K562 (cell line): ENCODE measurements at regions not wholly inside any gene's neighbourhood (a gene's known extent, or its start where the extent isn't known, plus 50 kb on each side); places are given as distances from the start of the nearest gene placed in this dataset.

Source experiments
- BRF2 ChIP-seq: IDR thresholded peaks from 3 replicates; pipeline ENCODE4 v1.6.1; 2011; ENCODE audit warnings: borderline replicate concordance, mild to moderate bottlenecking; ENCODE audit not compliant: insufficient read length, insufficient read depth
- DLX4 ChIP-seq: fragments of 250-450 bp; sonication (Bioruptor Pico); IDR thresholded peaks from 2 replicates; pipeline ENCODE4 v1.6.1; 2021; ENCODE audit warnings: mild to moderate bottlenecking
- ESRRA ChIP-seq: fragments of 450-650 bp; IDR thresholded peaks from 2 replicates; pipeline ENCODE4 v1.6.1; 2014; ENCODE audit warnings: low read depth, mild to moderate bottlenecking, moderate library complexity, borderline replicate concordance
- FOXK1 ChIP-seq: sonication (generic); formaldehyde crosslinking; IDR thresholded peaks from 2 replicates; pipeline ENCODE4 v1.8.0; 2022; ENCODE audit warnings: missing genetic modification reagents, mild to moderate bottlenecking, borderline replicate concordance
- GABPA ChIP-seq: fragments of 200-800 bp; sonication (Bioruptor generic); conservative IDR thresholded peaks from 2 replicates; pipeline ENCODE4 v1.6.1; 2016; ENCODE audit warnings: low read depth, missing genetic modification characterization, missing compliant biosample characterization
- HMG20B ChIP-seq: fragments of 250-450 bp; sonication (Bioruptor Pico); IDR thresholded peaks from 2 replicates; pipeline ENCODE4 v1.5.0; 2021; ENCODE audit warnings: mild to moderate bottlenecking
- HNRNPH1 ChIP-seq: fragments of 200-400 bp; formaldehyde crosslinking; optimal IDR thresholded peaks from 2 replicates; pipeline ENCODE3; 2017; ENCODE audit warnings: low read depth, mild to moderate bottlenecking, low read length, moderate library complexity
- JUN ChIP-seq, 2 experiments: sonication (generic) in 1 of 2; formaldehyde crosslinking in 1 of 2; IDR thresholded peaks; 2 replicates each; pipeline versions ENCODE4 v1.6.1 to v1.8.0; 2012 to 2022; ENCODE audit warnings: borderline replicate concordance in 2 of 2, mild to moderate bottlenecking in 2 of 2, improper control_type of control experiment in 1 of 2, low read depth in 1 of 2, low read length in 1 of 2, missing genetic modification reagents in 1 of 2
- MEF2A ChIP-seq: IDR thresholded peaks from 2 replicates; pipeline ENCODE4 v1.6.1; 2011; ENCODE audit warnings: low read depth, mild to moderate bottlenecking, low read length, moderate library complexity; ENCODE audit not compliant: control insufficient read depth
- MXD1 ChIP-seq: fragments of 250-450 bp; sonication (Bioruptor Pico); IDR thresholded peaks from 2 replicates; pipeline ENCODE4 v1.8.0; 2021; ENCODE audit warnings: borderline replicate concordance, mild to moderate bottlenecking, moderate library complexity; ENCODE audit not compliant: poor library complexity, severe bottlenecking
- NONO ChIP-seq, 2 experiments: fragments of 200-400 bp in 1 of 2; fragments of 450-650 bp in 1 of 2; formaldehyde crosslinking in 1 of 2; IDR thresholded peaks; 2 replicates each; pipeline ENCODE4 v1.6.1; 2017; ENCODE audit warnings: low read depth in 2 of 2, mild to moderate bottlenecking in 2 of 2, moderate library complexity in 2 of 2, low read length in 1 of 2
- NUFIP1 ChIP-seq: fragments of 450-650 bp; IDR thresholded peaks from 2 replicates; pipeline ENCODE4 v1.6.1; 2018; ENCODE audit not compliant: partially characterized antibody
- PRMT5 ChIP-seq: sonication (generic); formaldehyde crosslinking; IDR thresholded peaks from 2 replicates; pipeline ENCODE4 v1.5.0; 2020; ENCODE audit warnings: missing genetic modification reagents
- PTBP1 ChIP-seq: fragments of 200-400 bp; formaldehyde crosslinking; IDR thresholded peaks from 2 replicates; pipeline ENCODE4 v1.6.1; 2017; ENCODE audit warnings: low read depth, low read length
- RREB1 ChIP-seq: fragments of 250-450 bp; sonication (Bioruptor Pico); IDR thresholded peaks from 2 replicates; pipeline ENCODE4 v1.4.0; 2020
- SETDB1 ChIP-seq: IDR thresholded peaks from one replicate; pipeline ENCODE4 v1.6.1; 2012; ENCODE audit warnings: low read length, control low read depth, inconsistent platforms
- SP2 ChIP-seq: IDR thresholded peaks from 2 replicates; pipeline ENCODE4 v1.6.1; 2011; ENCODE audit warnings: mild to moderate bottlenecking, low read depth, low read length, moderate library complexity; ENCODE audit not compliant: poor library complexity, severe bottlenecking; ENCODE audit errors: extremely low read depth
- STAT5A ChIP-seq: IDR thresholded peaks from 2 replicates; pipeline ENCODE4 v1.6.1; 2012; ENCODE audit warnings: low read length, inconsistent platforms, borderline replicate concordance
- TRIM28 ChIP-seq: fragments of 450-650 bp; IDR thresholded peaks from 2 replicates; pipeline ENCODE4 v1.6.1; 2017
- ZNF41 ChIP-seq: fragments of 250-450 bp; sonication (Bioruptor Pico); conservative IDR thresholded peaks from 2 replicates; pipeline ENCODE4 v1.4.0; 2020; ENCODE audit warnings: mild to moderate bottlenecking

GRCh38 chr2:144582651-144583380 is 62.9 kb upstream of the ZEB2 start (continued):
- TF ChIP-seq BRF2 = no peak
- no peak for TF ChIP-seq RREB1 (CRISPR knock-in tag)
- no peak for TF ChIP-seq DLX4 (CRISPR knock-in tag)
- TF ChIP-seq PTBP1 = no peak
- TF ChIP-seq SP2 = no peak
- peak; percentile 84 for TF ChIP-seq STAT5A
- TF ChIP-seq MEF2A = no peak
- peak; percentile 63; the same call in 1 of the 2 replicates for TF ChIP-seq TRIM28
- peak; percentile 53; the same call in 1 of the 2 replicates for TF ChIP-seq ESRRA
- peak; percentile 82 for TF ChIP-seq JUN (IDR thresholded peaks at IDR 0.05; ENCODE audit: borderline replicate concordance, low read depth, low read length)
- no peak for TF ChIP-seq JUN (CRISPR knock-in tag; IDR thresholded peaks at IDR 0.05; ENCODE audit: borderline replicate concordance)
- TF ChIP-seq GABPA (tag) = peak; percentile 39; the same call in 1 of the 2 replicates
- TF ChIP-seq FOXK1 (CRISPR knock-in tag) = no peak
- no peak for TF ChIP-seq MXD1 (CRISPR knock-in tag)
- TF ChIP-seq SETDB1 = peak; percentile 82
- TF ChIP-seq PRMT5 = no peak
- TF ChIP-seq ZNF41 (CRISPR knock-in tag) = no peak
- no peak for TF ChIP-seq HNRNPH1
- no peak for TF ChIP-seq HMG20B (CRISPR knock-in tag)
- no peak; a peak in 1 of 4 replicates for TF ChIP-seq NONO (IDR thresholded peaks at IDR 0.05; ENCODE audit: low read depth in 2 of 2, low read length in 1 of 2)
- TF ChIP-seq NUFIP1 = peak; percentile 72
